ENCODE measurements at regions not wholly inside any gene's neighbourhood (a gene's known extent, or its start where the extent isn't known, plus 50 kb on each side); places are given as distances from the start of the nearest gene placed in this dataset.

GRCh38 chr10:43710772-43711471 is 62.2 kb upstream of the ZNF32 start:
- no peak overlapping the region for H2BK15ac ChIP-seq (ENCODE audit: low read length)
- no peaks in the 10 kb centered on the region for H3K79me2 ChIP-seq (ENCODE audit: control insufficient read depth in 1 of 2, insufficient read depth in 2 of 2, low read length in 2 of 2)
- no peak overlapping the region for H4K8ac ChIP-seq (ENCODE audit: extremely low read depth, insufficient read depth, low read length)
- POLR2A ChIA-PET (ENCODE audit: partially characterized antibody): no interaction called here
- CTCF ChIA-PET (ENCODE audit: partially characterized antibody): interaction anchor here (0.6 to 1.6 kb wide), 2 partner anchors 19 to 123 kb away, joined by 3 to 5 read pairs; no protein-coding TSS in a partner anchor
- H3K27ac ChIP-seq (ENCODE audit: low read depth, low read length): no peak overlapping the region
- H2AFZ ChIP-seq (ENCODE audit: low read length): no peak overlapping the region
- H2BK5ac ChIP-seq (ENCODE audit: low read depth, low read length): no peak overlapping the region
- H3K14ac ChIP-seq (ENCODE audit: insufficient read length): no peak overlapping the region
- FAIRE-seq (no peak), DNase-seq (ENCODE audit: low read depth in 1 of 2, low spot score in 2 of 2) (no peak)
- H3K79me1 ChIP-seq (ENCODE audit: low read depth, low read length): no peaks in the 10 kb centered on the region
- H2BK20ac ChIP-seq (ENCODE audit: low read length): no peak overlapping the region
- H2BK120ac ChIP-seq (replicated peaks; ENCODE audit: low read depth, low read length): no peak overlapping the region
- no peak overlapping the region for H3K4me3 ChIP-seq (ENCODE audit: extremely low read depth in 1 of 4, insufficient read depth in 2 of 4, low read depth in 3 of 4, low read length in 4 of 4)
- H3K27me3 ChIP-seq (replicated peaks in 1 of 4; ENCODE audit: control insufficient read depth in 3 of 4, extremely low read depth in 1 of 4, insufficient read depth in 3 of 4, low read length in 3 of 4): no peaks in the 10 kb centered on the region
- no peak overlapping the region for H2BK12ac ChIP-seq (ENCODE audit: low read depth, low read length)
- no peak overlapping the region for H3K4ac ChIP-seq (replicated peaks; ENCODE audit: insufficient read length, low read depth, low read length)
- H3K9me3 ChIP-seq (ENCODE audit: insufficient read depth in 2 of 2, low read depth in 1 of 2, low read length in 1 of 2): peaks cover 0 to 9% of the 10 kb centered on the region in 2 experiments; a peak in 3 of 4 replicates
- no peaks in the 10 kb centered on the region for H3K36me3 ChIP-seq (ENCODE audit: control insufficient read depth in 2 of 4, insufficient read depth in 4 of 4, low read length in 3 of 4)
- H3K9ac ChIP-seq (replicated peaks in 1 of 4; ENCODE audit: extremely low read depth in 1 of 4, low read depth in 3 of 4, low read length in 3 of 4): no peak overlapping the region
- no peaks in the 10 kb centered on the region for H4K20me1 ChIP-seq (replicated peaks in 1 of 2; ENCODE audit: control insufficient read depth in 1 of 2, insufficient read depth in 2 of 2, low read length in 2 of 2)
- 94 to 100% methylated on average over 1 to 7 of the region's 7 CpGs for WGBS, 2 experiments (ENCODE audit: extremely low coverage in 1 of 2, insufficient coverage in 1 of 2, insufficient read length in 1 of 2, insufficient replicate concordance in 2 of 2, low coverage in 1 of 2, low lambda C conversion rate in 2 of 2, missing lambda C conversion rate in 1 of 2)
- H4K91ac ChIP-seq (replicated peaks; ENCODE audit: insufficient read length, low read length): no peak overlapping the region
- no peaks in the 10 kb centered on the region for H3K23me2 ChIP-seq (ENCODE audit: low read depth, low read length)
- H3K18ac ChIP-seq (ENCODE audit: extremely low read depth, low read length): no peak overlapping the region
- no peaks in the 10 kb centered on the region for H3K4me1 ChIP-seq (replicated peaks in 1 of 4; ENCODE audit: control insufficient read depth in 3 of 4, insufficient read depth in 4 of 4, low read length in 3 of 4)
- no peak overlapping the region for H3K56ac ChIP-seq (replicated peaks; ENCODE audit: insufficient read length, low read depth, low read length)
- H2AK5ac ChIP-seq (ENCODE audit: low read depth, low read length): no peak overlapping the region
- H3K4me2 ChIP-seq (ENCODE audit: insufficient read depth in 1 of 2, low read depth in 2 of 2, low read length in 2 of 2): no peak overlapping the region
- no peak overlapping the region for H4K5ac ChIP-seq (ENCODE audit: insufficient read length, low read depth, low read length)
- no peak overlapping the region for H3K23ac ChIP-seq (ENCODE audit: insufficient read length)
- TF ChIP-seq POLR2AphosphoS5 (IDR thresholded peaks at IDR 0.05; ENCODE audit: low read depth, low read length) (no peak), SUZ12 (IDR thresholded peaks at IDR 0.05; ENCODE audit: low read length) (no peak), RXRA (IDR thresholded peaks at IDR 0.05; ENCODE audit: insufficient read depth, low read depth, low read length) (no peak), YY1 (IDR thresholded peaks at IDR 0.05; ENCODE audit: low read depth, low read length) (no peak), KDM4A (IDR thresholded peaks at IDR 0.05; ENCODE audit: low read depth, low read length, severe bottlenecking) (no peak), SP1 (IDR thresholded peaks at IDR 0.05; ENCODE audit: low read depth, low read length) (no peak), FOSL1 (IDR thresholded peaks at IDR 0.05; ENCODE audit: insufficient read depth, low read depth, low read length) (no peak), BCL11A (IDR thresholded peaks at IDR 0.05; ENCODE audit: low read depth in 2 of 2, low read length in 2 of 2) (no peak), TBP (IDR thresholded peaks at IDR 0.05; ENCODE audit: low read depth, low read length) (no peak)
- TF ChIP-seq, protein P1, sequence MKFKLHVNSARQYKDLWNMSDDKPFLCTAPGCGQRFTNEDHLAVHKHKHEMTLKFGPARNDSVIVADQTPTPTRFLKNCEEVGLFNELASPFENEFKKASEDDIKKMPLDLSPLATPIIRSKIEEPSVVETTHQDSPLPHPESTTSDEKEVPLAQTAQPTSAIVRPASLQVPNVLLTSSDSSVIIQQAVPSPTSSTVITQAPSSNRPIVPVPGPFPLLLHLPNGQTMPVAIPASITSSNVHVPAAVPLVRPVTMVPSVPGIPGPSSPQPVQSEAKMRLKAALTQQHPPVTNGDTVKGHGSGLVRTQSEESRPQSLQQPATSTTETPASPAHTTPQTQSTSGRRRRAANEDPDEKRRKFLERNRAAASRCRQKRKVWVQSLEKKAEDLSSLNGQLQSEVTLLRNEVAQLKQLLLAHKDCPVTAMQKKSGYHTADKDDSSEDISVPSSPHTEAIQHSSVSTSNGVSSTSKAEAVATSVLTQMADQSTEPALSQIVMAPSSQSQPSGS (IDR thresholded peaks at IDR 0.05; ENCODE audit: low read length): no peak
- TF ChIP-seq, protein P2, sequence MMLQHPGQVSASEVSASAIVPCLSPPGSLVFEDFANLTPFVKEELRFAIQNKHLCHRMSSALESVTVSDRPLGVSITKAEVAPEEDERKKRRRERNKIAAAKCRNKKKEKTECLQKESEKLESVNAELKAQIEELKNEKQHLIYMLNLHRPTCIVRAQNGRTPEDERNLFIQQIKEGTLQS (IDR thresholded peaks at IDR 0.05; ENCODE audit: insufficient read depth, low read depth, low read length): no peak

All from H1 (cell line).